HCT116 (cell line): ENCODE measurements at regions not wholly inside any gene's neighbourhood (a gene's known extent, or its start where the extent isn't known, plus 50 kb on each side); places are given as distances from the start of the nearest gene placed in this dataset.
A peak's percentile ranks its signal among the peaks of the same experiment; 100 is the strongest.

ENCODE experiments used
- ATAC-seq: fragments of 200-7000 bp; cut with Tn5 transposase; 2 replicates; pipeline ENCODE4 v1.9.1; 2020; ENCODE audit warnings: mild to moderate bottlenecking, moderate library complexity
- BruUV-seq: library from RNA; stranded (reverse); fragments of 400-500 nt; replicated peaks from 2 replicates; lab custom pipeline; 2021; lab: Mats Ljungman, UMichigan
- CTCF ChIA-PET: fragments of 300-600 bp; sonication (Branson Sonifier 250); formaldehyde crosslinking; loops from one replicate; lab custom pipeline; 2021; ENCODE audit warnings: antibody characterized with exemption; lab: Charles Lee
- POLR2A ChIA-PET: fragments of 300-600, 350-600 bp; sonication (Branson Sonifier 250); formaldehyde crosslinking; loops from one replicate; lab custom pipeline; 2021; ENCODE audit warnings: antibody characterized with exemption; lab: Charles Lee
- RAD21 ChIA-PET, 2 experiments: fragments of 300-600 bp; sonication (Branson Sonifier 250); formaldehyde crosslinking; loops; one replicate each; lab custom pipeline; 2023; ENCODE audit warnings: low total read pairs in 2 of 2; ENCODE audit not compliant: uncharacterized antibody in 2 of 2, unreplicated experiment in 2 of 2, low non-redundant PET in 1 of 2; lab: Charles Lee
- DNase-seq: peaks from one replicate; pipeline ENCODE4 v3.0.0-alpha.2; 2010; ENCODE audit warnings: low read depth, low spot score
- H2AFZ ChIP-seq: fragments of 200-600 bp; shearing (Covaris generic), sonication (generic); 2 replicates; pipeline ENCODE4 v1.6.1; 2017; ENCODE audit warnings: low read depth, mixed run types, mixed read lengths, antibody characterized with exemption, low read length; ENCODE audit not compliant: poor library complexity, severe bottlenecking
- H3K27ac ChIP-seq: 2 replicates; pipeline ENCODE4 v1.5.1; 2012; ENCODE audit warnings: low read depth, low read length
- H3K27me3 ChIP-seq: fragments of 200-600 bp; sonication (generic); 2 replicates; pipeline ENCODE4 v1.6.1; 2016; ENCODE audit warnings: mixed run types, low read length, mixed read lengths; ENCODE audit not compliant: insufficient read depth
- H3K36me3 ChIP-seq, 2 experiments: fragments of 200-500 bp in 1 of 2; fragments of 200-600 bp in 1 of 2; sonication (Bioruptor generic) in 1 of 2; sonication (generic) in 1 of 2; 2 replicates each; pipeline versions ENCODE4 v1.5.1 to v1.6.1; 2014 to 2016; ENCODE audit warnings: low read length in 2 of 2, inconsistent platforms in 1 of 2, mixed read lengths in 1 of 2, mixed run types in 1 of 2; ENCODE audit not compliant: insufficient read depth in 2 of 2, control insufficient read depth in 1 of 2
- H3K4me1 ChIP-seq, 2 experiments: fragments of 200-600 bp in 1 of 2; sonication (generic) in 1 of 2; 2 replicates each; pipeline versions ENCODE4 v1.5.1 to v1.6.1; 2012 to 2017; ENCODE audit warnings: low read length in 2 of 2, inconsistent platforms in 1 of 2, mild to moderate bottlenecking in 1 of 2, mixed read lengths in 1 of 2, mixed run types in 1 of 2, moderate library complexity in 1 of 2; ENCODE audit not compliant: insufficient read depth in 2 of 2, control insufficient read depth in 1 of 2
- H3K4me2 ChIP-seq: fragments of 200-600 bp; sonication (generic); 2 replicates; pipeline ENCODE4 v1.6.1; 2017; ENCODE audit warnings: mixed run types, low read length, mixed read lengths
- H3K4me3 ChIP-seq, 2 experiments: fragments of 200-600 bp in 1 of 2; sonication (generic) in 1 of 2; replicated peaks in 1 of 2; 2 replicates each; pipeline ENCODE4 v1.5.1; 2011 to 2016; ENCODE audit warnings: low read length in 2 of 2, control low read depth in 1 of 2, low read depth in 1 of 2, mild to moderate bottlenecking in 1 of 2, mixed read lengths in 1 of 2, mixed run types in 1 of 2
- H3K79me2 ChIP-seq: fragments of 200-600 bp; sonication (generic); 2 replicates; pipeline ENCODE4 v1.6.1; 2017; ENCODE audit warnings: mild to moderate bottlenecking, mixed run types, low read length, moderate library complexity, mixed read lengths; ENCODE audit not compliant: insufficient read depth
- H3K9ac ChIP-seq: fragments of 200-600 bp; sonication (generic); 2 replicates; pipeline ENCODE4 v1.6.1; 2016; ENCODE audit warnings: low read length, mixed read lengths
- H3K9me2 ChIP-seq: fragments of 200-600 bp; sonication (generic), shearing (Covaris generic); 2 replicates; pipeline ENCODE4 v1.6.1; 2017; ENCODE audit warnings: mixed run types, mild to moderate bottlenecking, moderate library complexity; ENCODE audit not compliant: insufficient read depth
- H3K9me3 ChIP-seq, 2 experiments: fragments of 200-500 bp in 1 of 2; fragments of 200-600 bp in 1 of 2; sonication (Bioruptor generic) in 1 of 2; sonication (generic) in 1 of 2; 2 replicates each; pipeline ENCODE4 v1.6.1; 2014 to 2017; ENCODE audit warnings: low read length in 2 of 2, mixed read lengths in 2 of 2, inconsistent platforms in 1 of 2, low read depth in 1 of 2, mild to moderate bottlenecking in 1 of 2, mixed run types in 1 of 2, moderate library complexity in 1 of 2; ENCODE audit not compliant: control insufficient read depth in 1 of 2, insufficient read depth in 1 of 2
- H4K20me1 ChIP-seq: fragments of 200-600 bp; sonication (generic), shearing (Covaris generic); 2 replicates; pipeline ENCODE4 v1.6.1; 2017; ENCODE audit warnings: mixed run types, mild to moderate bottlenecking, moderate library complexity; ENCODE audit not compliant: insufficient read depth
- ATF3 ChIP-seq: IDR thresholded peaks from 2 replicates; pipeline ENCODE4 v1.6.1; 2012
- FOSL1 ChIP-seq: IDR thresholded peaks from 2 replicates; pipeline ENCODE4 v1.6.1; 2012; ENCODE audit warnings: low read depth
- JUND ChIP-seq: IDR thresholded peaks from 2 replicates; pipeline ENCODE4 v1.6.1; 2012
- POLR2A ChIP-seq: IDR thresholded peaks from 2 replicates; pipeline ENCODE4 v1.7.0; 2011; ENCODE audit warnings: borderline replicate concordance; ENCODE audit not compliant: insufficient read depth, insufficient read length; ENCODE audit errors: extremely low read depth
- POLR2AphosphoS5 ChIP-seq: IDR thresholded peaks from 2 replicates; pipeline ENCODE4 v1.6.1; 2011; ENCODE audit warnings: mild to moderate bottlenecking, low read depth, low read length, moderate library complexity
- REST ChIP-seq: IDR thresholded peaks from 2 replicates; pipeline ENCODE4 v1.6.1; 2012; ENCODE audit warnings: low read depth
- SIN3A ChIP-seq: IDR thresholded peaks from 2 replicates; pipeline ENCODE4 v1.6.1; 2012; ENCODE audit warnings: low read depth
- SP1 ChIP-seq: IDR thresholded peaks from 2 replicates; pipeline ENCODE4 v1.6.1; 2012; ENCODE audit warnings: low read depth
- TCF7L2 ChIP-seq: IDR thresholded peaks from 2 replicates; pipeline ENCODE4 v1.7.0; 2011; ENCODE audit warnings: borderline replicate concordance, inconsistent platforms; ENCODE audit not compliant: insufficient read depth, insufficient read length; ENCODE audit errors: extremely low read depth
- ZBTB33 ChIP-seq: IDR thresholded peaks from 2 replicates; pipeline ENCODE4 v1.6.1; 2011; ENCODE audit warnings: mild to moderate bottlenecking, low read length, moderate library complexity; ENCODE audit not compliant: insufficient replicate concordance; ENCODE audit errors: extremely low read depth
- intact Hi-C: fragments of 100-400 bp; cut with micrococcal nuclease; formaldehyde crosslinking; loops from 2 replicates; pipeline ENCODE4 v1.10.0; 2022

GRCh38 chr10:21100871-21101514, 203.9 kb upstream of the NEBL start:
- no peak overlapping the region for H3K4me2 ChIP-seq
- no peak for DNase-seq
- no peaks in the 10 kb centered on the region for H3K9me2 ChIP-seq
- POLR2A ChIA-PET, result no interaction called here
- ATAC-seq, result no peak
- H2AFZ ChIP-seq, result no peak overlapping the region
- RAD21 ChIA-PET, result no interaction called here
- H3K27me3 ChIP-seq, result no peaks in the 10 kb centered on the region
- CTCF ChIA-PET, result no interaction called here
- no TSS peak for BruUV-seq
- no peak overlapping the region for H3K9ac ChIP-seq
- TF ChIP-seq FOSL1, result peak; percentile 11; the same call in 1 of the 2 replicates
- TF ChIP-seq ZBTB33, result no peak
- no peak for TF ChIP-seq ATF3
- H3K27ac ChIP-seq, result no peak overlapping the region
- H3K36me3 ChIP-seq, result no peaks in the 10 kb centered on the region
- no peaks in the 10 kb centered on the region for H3K4me1 ChIP-seq
- no peak overlapping the region for H3K4me3 ChIP-seq
- H3K9me3 ChIP-seq, result no peaks in the 10 kb centered on the region
- intact Hi-C loops, result no loop called here
- no peaks in the 10 kb centered on the region for H4K20me1 ChIP-seq
- no peaks in the 10 kb centered on the region for H3K79me2 ChIP-seq

- Histone ChIP-seq H3K9ac (no peak overlapping the region), H2AFZ (no peak overlapping the region), H3K4me2 (no peak overlapping the region), H3K27me3 (no peaks in the 10 kb centered on the region), H3K27ac (no peak overlapping the region), H3K4me1 (no peaks in the 10 kb centered on the region), H3K4me3 (no peak overlapping the region), H3K36me3 (no peaks in the 10 kb centered on the region), H4K20me1 (no peaks in the 10 kb centered on the region), H3K9me3 (no peaks in the 10 kb centered on the region), H3K9me2 (no peaks in the 10 kb centered on the region), H3K79me2 (no peaks in the 10 kb centered on the region)
- RAD21 ChIA-PET, result no interaction called here
- ATAC-seq, result no peak
- POLR2A ChIA-PET, result no interaction called here
- CTCF ChIA-PET, result no interaction called here
- BruUV-seq, result no TSS peak
- DNase-seq, result no peak
- intact Hi-C loops, result no loop called here
- TF ChIP-seq TCF7L2, result no peak
- no peak for TF ChIP-seq ZBTB33
- no peak for TF ChIP-seq POLR2A
- no peak for TF ChIP-seq SP1
- TF ChIP-seq POLR2AphosphoS5, result no peak
- no peak for TF ChIP-seq REST
- TF ChIP-seq SIN3A, result no peak
- no peak for TF ChIP-seq JUND
These were observed 203.1 kb upstream of the NEBL start for GRCh38 chr10:21100190-21100589.
